GM18507 (cell line): ENCODE measurements at regions not wholly inside any gene's neighbourhood (a gene's known extent, or its start where the extent isn't known, plus 50 kb on each side); places are given as distances from the start of the nearest gene placed in this dataset.
"Not testable (repeated sequence)": the region's sequence is repeated elsewhere in the genome, so short reads cannot be mapped to it uniquely, and the experiment has no call there.

Experiments used
- DNase-seq: peaks from one replicate; pipeline ENCODE4 v3.0.0; 2011; ENCODE audit warnings: low read depth; ENCODE audit not compliant: insufficient read length; ENCODE audit errors: extremely low spot score
- FAIRE-seq: peaks from 2 replicates; lab custom pipeline; 2011; peaks lifted over from hg19 to GRCh38; lab: Jason Lieb, UNC

GRCh38 chr2:139628931-139629330, 848.7 kb upstream of the NXPH2 start:
- no peak for FAIRE-seq
- DNase-seq = no peak

GRCh38 chr2:139626128-139626527, 845.9 kb upstream of the NXPH2 start:
- FAIRE-seq = no peak
- DNase-seq = no peak

- FAIRE-seq (no peak), DNase-seq (no peak)
Observed at GRCh38 chr2:139622691-139623090, 842.5 kb upstream of the NXPH2 start.

GRCh38 chr2:139617747-139618146, 837.6 kb upstream of the NXPH2 start:
- DNase-seq (no peak), FAIRE-seq (no peak)

GRCh38 chr2:139613264-139613663, 833.1 kb upstream of the NXPH2 start:
- no peak for FAIRE-seq
- no peak for DNase-seq

- DNase-seq (no peak), FAIRE-seq (no peak)
Observed at GRCh38 chr2:139610512-139610911, 830.3 kb upstream of the NXPH2 start.

- no peak for DNase-seq
- no peak for FAIRE-seq
Observed at GRCh38 chr2:139609109-139609508, 828.9 kb upstream of the NXPH2 start.

- no peak for FAIRE-seq
- DNase-seq = no peak
Observed at GRCh38 chr2:139605668-139606067, 825.5 kb upstream of the NXPH2 start.

GRCh38 chr2:139600166-139600565, 820.0 kb upstream of the NXPH2 start:
- DNase-seq (no peak), FAIRE-seq (no peak)

GRCh38 chr2:139585101-139585500, 804.9 kb upstream of the NXPH2 start:
- FAIRE-seq (no peak), DNase-seq (no peak)

GRCh38 chr2:139574371-139574770, 794.2 kb upstream of the NXPH2 start:
- FAIRE-seq = no peak
- DNase-seq = no peak

- no peak for FAIRE-seq
- DNase-seq = no peak
Observed at GRCh38 chr2:139556789-139557188, 776.6 kb upstream of the NXPH2 start.

- no peak for FAIRE-seq
- DNase-seq = no peak
Observed at GRCh38 chr2:139550873-139551272, 770.7 kb upstream of the NXPH2 start.

- no peak for DNase-seq
- no peak for FAIRE-seq
Observed at GRCh38 chr2:139550341-139550740, 770.2 kb upstream of the NXPH2 start.

- no peak for DNase-seq
- no peak for FAIRE-seq
Observed at GRCh38 chr2:139544186-139544851, 764.1 kb upstream of the NXPH2 start.

- not testable (repeated sequence) for DNase-seq, FAIRE-seq
Observed at GRCh38 chr2:139538332-139539020, 758.3 kb upstream of the NXPH2 start.

- no peak for FAIRE-seq
- DNase-seq = no peak
Observed at GRCh38 chr2:139529080-139529479, 748.9 kb upstream of the NXPH2 start.

- FAIRE-seq = no peak
- no peak for DNase-seq
Observed at GRCh38 chr2:139526781-139527180, 746.6 kb upstream of the NXPH2 start.

- DNase-seq = no peak
- FAIRE-seq = no peak
Observed at GRCh38 chr2:139518321-139518720, 738.1 kb upstream of the NXPH2 start.

- FAIRE-seq = no peak
- no peak for DNase-seq
Observed at GRCh38 chr2:139514951-139515350, 734.8 kb upstream of the NXPH2 start.

- FAIRE-seq = no peak
- no peak for DNase-seq
Observed at GRCh38 chr2:139495851-139496250, 715.7 kb upstream of the NXPH2 start.
